ENCODE measurements at regions not wholly inside any gene's neighbourhood (a gene's known extent, or its start where the extent isn't known, plus 50 kb on each side); places are given as distances from the start of the nearest gene placed in this dataset.

DNA sequence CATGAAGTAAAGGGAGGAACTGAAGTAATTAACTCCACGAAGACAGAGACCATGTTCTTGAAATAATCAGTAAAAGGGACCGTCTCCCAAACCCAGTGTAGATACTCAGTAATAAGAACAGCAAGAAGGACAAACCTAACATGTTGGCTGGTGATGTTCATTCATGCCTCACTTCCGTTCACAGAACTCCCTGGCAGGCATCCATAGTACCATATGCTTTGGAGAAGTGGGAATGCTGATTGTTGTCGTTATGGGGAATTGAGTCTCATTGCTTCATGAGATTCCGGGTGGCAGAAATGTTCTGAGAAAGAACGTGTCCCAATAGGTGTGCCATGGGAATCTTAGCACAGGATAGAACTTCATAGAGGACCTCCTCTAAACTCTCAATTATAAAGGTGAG is 452.3 kb downstream of the ZSWIM6 start:
- peak; percentile 66 for DNase-seq (ENCODE audit: low spot score)

DNA sequence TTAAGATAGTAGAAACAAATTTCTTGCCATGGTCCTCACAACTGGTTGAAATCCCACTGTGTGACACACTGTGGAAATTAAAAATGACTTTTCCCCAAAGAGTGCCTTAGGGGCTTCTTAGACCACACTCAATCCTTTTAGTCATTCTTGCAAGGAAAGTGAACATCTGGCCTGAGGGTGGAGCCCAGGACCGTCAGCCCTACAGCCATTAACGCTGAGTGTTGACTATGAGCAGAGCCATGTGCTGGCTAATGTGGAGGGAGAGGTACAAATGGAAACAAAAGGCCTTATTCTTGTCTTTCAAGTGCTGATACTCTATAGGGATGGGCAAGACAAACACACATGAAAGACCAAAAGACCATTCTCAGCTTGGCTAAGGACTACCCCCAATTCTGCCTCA is 456.5 kb downstream of the ZSWIM6 start:
- DNase-seq (ENCODE audit: low spot score) = no peak

DNA sequence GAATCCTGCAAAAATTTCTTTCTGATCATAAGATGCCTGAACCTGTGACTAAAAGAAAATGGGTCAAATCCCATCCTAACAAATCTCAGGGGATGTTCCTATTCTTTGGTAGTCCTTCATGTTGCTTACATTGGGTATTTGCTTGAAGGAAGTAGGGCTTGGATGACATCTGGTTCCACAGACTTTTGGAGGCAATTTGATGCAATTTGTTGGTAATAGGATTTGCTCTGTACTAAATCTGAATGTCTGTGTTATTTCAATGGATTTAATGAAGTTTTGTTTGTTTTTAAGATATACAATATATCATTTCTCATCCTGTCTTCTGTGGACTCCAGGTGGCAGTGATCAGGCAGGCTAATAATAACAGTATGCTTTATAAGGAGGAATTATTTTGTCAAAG is 457.9 kb downstream of the ZSWIM6 start:
- DNase-seq (ENCODE audit: low spot score) = no peak

DNA sequence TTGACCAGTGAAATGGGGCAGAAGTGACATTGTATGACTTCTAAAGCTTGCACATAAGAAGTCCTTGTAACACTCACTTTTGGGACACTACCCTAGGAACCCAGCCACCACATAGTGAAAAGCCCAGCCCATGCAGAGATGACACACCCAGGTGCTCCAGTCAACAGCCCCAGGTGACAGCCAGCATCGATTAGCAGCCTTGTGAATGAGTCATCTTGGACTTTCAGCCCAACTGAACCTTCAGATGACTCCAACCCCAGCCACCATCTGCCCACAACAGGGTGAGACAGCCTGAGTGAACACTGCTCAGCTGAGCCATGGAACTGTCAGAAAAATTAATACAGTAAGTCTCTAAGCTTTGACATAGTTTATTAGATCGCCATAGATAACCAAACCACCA is 458.6 kb downstream of the ZSWIM6 start:
- DNase-seq (ENCODE audit: low spot score) = no peak

DNA sequence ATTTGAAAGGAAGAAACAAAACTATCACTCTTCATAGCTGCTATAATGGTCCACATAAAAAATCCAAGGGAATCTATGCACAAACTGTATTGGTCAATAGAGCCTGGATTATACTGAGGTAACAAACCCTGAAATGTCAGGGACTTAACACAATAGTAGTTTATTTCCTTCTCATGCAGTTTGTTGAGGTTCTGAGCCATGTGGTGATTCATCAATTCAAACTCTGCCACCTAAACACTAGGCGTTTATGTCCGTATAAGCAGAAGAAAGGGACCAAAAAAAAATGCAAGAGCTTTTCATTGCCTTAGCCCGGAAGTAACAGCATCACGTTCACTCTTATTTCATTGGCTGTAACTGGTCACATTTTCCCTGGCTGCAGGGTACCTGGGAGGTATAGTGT is 464.7 kb downstream of the ZSWIM6 start:
- no peak for DNase-seq (ENCODE audit: low spot score)

DNA sequence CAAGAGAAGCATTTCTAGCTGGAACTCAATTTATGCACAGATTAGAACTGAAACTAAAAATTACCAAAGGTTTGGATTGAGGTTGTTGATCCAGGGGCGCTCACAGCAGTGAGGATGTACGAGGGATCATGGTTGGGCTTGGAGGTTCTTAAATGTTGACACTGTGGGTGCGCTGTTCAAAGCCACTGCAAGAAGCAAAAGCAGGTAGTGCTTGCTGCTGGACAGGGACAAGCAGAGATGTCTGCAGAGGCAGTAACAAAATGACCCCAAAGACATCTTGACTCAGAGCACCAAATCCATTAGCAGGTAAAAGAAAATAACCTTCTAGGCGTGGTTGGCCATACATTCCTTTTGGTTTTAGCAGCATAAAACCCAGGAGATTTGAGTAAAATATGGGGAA is 468.4 kb downstream of the ZSWIM6 start:
- no peak for DNase-seq (ENCODE audit: low spot score)

DNA sequence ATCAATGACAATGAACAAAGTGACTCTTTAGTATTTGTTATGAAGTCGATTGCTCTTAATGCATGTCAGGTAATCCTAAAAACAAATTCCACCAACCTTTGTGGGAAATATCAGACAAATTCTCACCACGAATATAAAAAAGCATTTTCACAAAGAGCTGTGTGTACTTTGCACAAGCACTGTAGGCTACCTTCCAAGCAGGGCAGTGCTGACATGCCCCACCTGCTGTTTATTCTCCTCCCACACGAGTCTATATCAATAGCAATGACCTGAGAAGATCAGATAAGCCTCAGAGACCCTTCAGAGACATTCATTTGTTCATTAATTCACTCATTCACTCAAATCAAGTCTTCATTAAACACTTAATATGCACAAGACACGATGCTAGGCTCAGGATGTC is 469.1 kb downstream of the ZSWIM6 start:
- no peak for DNase-seq (ENCODE audit: low spot score)

DNA sequence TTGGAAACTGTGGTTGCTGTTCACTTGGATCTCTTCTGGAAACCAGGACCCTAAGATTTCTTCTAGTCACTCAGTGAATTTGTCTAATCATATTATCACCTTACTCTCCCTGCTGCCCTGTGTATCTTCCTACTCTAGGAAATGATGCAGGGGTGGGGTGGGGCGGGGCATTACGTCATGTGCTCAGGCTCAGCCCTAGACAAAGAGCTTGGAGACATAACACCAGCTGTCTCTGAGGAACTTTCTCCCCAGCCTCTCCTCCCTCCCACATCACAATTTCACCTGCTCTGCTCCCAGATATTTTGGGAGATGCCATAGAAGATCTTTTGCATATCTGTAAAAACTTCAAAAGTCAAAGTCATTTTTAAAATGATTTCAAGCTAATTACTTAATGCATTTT is 470.4 kb downstream of the ZSWIM6 start:
- no peak for DNase-seq (ENCODE audit: low spot score)

DNA sequence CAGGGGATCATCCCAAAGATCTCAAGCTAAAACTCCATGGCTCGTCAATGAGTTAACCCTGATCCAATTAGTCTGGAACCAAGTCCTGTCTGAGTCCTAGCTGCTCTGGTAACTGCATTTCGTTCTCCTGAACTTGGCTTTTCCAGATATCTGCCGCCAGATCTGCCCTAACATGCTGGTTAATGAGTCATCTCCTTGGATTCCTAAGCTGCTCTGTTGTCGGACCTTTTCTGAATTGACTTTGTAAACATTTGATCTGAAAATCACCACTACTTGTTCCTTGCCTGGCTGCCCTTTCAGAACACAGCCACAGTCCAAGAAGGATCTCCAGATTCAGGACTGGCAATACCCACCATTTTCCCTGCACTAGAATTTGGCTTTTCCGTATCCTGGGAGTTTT is 473.0 kb downstream of the ZSWIM6 start:
- DNase-seq (ENCODE audit: low spot score) = no peak

DNA sequence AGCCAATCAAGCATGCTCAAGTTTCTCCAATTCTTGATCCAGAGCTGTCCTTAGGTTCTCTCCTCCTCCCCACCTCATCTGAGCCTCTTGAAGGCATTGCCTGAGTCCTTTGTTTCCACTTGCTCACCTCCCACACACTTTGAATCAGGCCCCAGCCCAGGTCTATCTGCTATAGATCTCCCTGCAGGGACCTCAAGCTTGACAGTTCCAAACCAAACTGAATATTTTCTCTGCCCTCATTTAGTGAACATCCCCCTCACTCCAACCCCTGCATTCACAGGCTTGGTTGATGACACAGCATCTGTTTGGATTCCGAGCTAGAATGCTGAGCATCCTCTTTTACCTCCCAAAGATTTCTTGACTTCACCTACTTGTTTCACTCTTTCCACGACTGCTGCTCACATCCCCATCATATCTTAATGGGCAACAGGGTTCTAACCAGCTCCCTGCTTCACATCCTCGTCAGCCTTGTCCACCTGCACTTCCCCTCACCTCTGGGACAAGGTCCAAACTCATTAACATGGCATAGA is 474.5 kb downstream of the ZSWIM6 start:
- DNase-seq (ENCODE audit: low spot score) = no peak

DNA sequence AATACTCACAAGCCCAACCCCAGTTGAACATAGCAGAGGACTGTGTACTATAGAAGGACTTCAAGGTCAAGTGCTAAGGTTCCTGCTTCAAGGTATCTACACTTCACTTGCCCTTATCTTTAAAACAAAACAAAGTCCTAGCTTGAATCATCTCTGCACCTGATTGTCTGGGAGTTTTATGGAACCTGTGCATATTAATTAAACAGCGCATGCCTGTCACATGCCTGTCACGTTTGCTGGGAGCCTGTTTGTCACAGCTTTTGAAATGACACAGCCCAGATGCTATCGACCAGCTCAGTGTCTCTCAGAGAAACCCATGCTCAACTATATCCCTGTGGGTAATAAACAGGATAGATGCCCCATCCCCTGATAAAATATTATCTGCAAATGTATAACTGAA is 476.0 kb downstream of the ZSWIM6 start:
- no peak for DNase-seq (ENCODE audit: low spot score)

DNA sequence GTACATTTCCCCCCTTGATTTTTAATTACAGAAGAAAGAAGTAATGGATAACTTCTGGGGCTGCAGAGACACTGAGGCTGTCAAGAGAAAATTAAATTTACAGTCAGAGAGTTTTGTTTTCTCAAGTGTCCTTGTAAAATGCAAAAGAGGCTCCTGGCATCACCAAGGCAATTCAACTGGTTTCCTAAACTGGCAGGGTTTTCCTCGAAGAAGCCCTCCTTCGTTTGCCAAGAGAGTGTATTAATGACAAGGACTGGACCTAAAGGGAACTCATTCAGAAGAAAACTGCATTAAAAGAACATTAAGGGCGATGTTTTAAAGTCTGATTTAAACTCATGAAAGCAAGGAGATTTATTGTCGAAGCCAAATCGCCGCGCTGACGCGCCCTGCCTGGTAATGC is 476.9 kb downstream of the ZSWIM6 start:
- DNase-seq (ENCODE audit: low spot score) = no peak

DNA sequence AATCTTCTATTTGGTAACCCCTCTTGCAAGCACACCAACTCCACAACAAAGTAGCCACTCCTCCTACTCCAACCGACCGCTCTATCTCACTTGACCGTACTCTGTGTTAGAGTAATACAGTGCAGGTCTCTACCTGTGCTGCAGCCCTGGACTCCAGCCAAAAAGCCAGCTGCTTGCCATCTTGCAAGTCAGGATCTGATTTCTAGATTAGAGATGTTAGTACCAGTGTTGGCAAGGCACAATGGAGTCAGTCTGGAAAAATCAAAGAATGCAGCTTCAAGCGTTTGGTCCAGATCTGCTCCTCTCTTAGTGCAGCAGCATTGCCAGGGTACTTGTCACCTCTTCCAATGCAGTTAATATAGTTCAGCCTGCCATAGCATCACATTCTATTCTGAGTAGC is 477.6 kb downstream of the ZSWIM6 start:
- DNase-seq (ENCODE audit: low spot score) = peak; percentile 40

DNA sequence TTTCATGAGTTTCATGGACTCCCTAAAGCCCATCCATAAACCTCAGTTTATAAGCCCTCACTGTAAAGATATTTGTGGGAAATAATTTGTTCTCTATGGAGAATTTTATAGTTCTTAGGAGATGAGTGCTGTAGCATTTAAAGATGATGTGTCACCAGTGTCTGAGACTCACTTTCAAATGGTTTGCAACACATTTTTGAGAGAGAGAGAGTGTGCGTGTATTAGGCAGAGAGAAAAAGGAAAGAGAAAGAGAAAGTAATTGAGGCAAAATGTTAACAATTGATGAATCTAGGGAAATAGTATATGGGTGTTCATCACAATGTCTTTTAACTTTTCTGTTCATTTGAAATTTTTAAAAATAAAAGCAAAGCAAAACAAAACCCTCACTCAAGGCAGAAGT is 479.0 kb downstream of the ZSWIM6 start:
- DNase-seq (ENCODE audit: low spot score) = no peak

DNA sequence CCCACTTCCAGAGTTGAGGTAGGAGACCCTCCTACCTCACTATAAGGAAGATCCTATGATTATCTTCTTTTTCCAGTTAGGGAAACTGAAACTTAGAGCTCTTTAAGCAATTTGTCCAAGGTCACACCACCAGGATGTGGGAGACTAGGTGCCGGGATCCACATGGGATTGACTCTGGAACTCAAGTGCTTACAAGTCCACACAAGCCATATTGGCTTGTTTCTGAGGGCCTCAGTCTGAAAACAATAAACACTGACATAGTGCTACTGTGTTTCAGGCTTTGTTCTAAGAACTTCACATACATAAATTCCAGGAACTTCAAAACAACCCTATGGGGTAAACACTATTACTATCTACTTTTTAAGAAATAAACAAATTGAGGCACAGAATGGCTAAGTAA is 481.3 kb downstream of the ZSWIM6 start:
- DNase-seq (ENCODE audit: low spot score) = no peak

DNA sequence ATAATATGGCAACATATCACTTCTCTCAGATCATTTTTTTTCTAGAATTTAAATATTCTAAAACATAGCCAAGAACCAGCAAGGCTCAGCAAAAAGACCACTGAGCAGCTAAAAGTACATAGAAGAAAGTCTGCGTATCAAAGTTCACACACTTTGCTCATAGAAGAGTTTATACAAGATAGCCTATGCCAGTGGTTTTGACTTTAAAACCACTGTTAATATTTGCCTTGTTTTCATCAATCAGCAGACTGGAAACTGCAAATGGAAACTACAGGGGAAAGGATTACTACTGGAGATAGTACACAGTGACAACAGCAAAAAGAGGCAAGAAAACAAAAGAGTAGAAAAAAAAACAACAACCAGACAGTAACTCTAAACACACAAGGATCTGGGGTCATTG is 483.3 kb downstream of the ZSWIM6 start:
- DNase-seq (ENCODE audit: low spot score) = no peak

DNA sequence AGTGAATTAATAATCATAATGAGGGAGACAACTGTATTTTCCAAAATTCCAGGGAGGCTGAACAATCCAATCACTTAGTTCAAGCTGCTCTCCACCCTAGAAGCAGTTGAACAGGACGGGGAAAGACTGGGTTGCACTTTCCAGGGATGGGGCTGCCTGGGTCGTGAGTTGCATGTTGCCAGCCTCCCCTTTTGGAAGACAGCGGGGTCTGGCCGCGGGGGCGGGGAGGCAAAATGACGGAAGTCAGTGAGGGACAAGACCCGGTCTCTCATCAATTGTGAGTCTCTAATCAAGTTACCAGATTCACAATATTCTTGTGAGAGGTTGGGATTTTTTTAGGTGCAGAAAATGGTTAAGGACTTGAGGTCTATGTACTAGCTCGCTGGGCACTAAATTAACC is 484.1 kb downstream of the ZSWIM6 start:
- DNase-seq (ENCODE audit: low spot score) = no peak

DNA sequence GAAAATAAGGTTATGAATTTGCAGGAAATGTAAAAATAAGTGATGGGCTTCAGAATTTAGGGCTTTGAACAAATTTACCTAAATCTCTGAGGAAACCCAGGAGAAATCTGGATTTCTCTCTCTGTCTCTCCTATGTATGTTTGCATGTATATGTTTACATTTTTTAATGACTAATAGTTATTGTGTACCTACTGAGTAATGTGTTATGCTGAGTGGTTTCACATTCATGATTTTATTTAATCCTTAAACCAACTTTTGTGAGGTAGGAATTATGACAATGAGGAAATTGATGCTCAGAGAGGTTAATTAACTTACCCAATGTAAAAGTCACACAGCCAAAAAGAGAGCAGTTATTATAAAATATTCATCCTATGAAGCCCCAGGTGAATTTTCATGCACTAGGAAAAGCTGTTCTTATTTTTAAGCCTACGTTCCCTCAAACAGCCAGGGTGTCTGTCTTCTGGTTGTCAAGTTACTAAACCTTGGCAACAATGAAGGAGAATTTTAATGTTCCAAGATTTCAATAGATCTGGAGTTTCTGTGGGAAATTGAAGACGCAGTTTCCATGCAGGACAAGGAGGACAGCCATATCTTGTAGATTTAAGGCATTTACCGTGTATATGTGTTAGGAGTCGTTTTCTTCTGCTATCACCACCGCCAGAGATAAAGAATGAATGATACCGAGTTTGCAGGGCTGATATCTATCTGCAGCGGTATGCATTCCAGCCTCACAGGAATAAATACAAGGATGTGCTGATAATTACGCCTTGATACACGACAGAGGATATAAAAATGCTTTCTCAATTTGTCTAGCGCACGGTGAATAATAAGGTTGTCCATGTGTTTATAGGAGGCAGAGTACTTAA is 484.8 kb downstream of the ZSWIM6 start:
- DNase-seq (ENCODE audit: low spot score) = no peak

DNA sequence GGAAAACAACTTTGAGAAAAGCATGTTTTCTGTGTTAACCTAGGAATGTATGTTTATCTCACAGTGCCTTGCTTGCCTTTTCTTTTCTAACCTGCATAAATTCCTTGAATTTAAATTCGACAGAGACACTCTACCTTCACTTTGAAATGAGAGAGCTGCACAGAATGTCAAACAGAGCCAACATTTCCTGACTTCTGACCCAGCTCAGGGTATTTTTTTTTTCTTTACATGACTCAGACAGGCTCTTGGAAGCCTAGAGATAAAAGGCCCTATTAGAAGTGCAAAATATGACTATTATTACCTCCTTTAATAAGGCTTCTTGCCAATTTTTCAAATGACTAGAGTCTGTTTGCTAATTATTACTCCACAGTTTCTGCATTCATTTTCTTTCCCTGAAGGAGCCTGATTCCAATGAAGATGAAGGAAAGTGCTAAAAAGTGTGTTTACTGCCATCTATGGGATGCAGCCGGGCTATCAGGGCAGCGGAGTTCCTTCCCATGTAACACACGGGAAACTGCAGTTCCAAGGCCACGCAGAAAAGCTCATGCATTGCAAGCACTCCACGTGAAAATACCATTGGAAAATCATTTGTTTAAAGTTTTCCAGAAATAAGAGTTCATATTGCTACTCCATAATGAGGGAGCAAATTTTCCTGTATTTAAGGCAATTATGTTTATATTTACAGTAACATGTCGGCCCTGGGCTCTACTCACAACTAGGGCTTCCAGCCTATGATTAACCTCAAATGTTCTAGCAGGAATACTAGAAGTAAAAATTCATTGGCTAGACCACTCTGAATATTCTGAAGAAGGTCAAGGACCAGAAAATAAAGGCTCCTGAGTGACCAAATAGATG is 485.6 kb downstream of the ZSWIM6 start:
- DNase-seq (ENCODE audit: low spot score) = peak; percentile 88

DNA sequence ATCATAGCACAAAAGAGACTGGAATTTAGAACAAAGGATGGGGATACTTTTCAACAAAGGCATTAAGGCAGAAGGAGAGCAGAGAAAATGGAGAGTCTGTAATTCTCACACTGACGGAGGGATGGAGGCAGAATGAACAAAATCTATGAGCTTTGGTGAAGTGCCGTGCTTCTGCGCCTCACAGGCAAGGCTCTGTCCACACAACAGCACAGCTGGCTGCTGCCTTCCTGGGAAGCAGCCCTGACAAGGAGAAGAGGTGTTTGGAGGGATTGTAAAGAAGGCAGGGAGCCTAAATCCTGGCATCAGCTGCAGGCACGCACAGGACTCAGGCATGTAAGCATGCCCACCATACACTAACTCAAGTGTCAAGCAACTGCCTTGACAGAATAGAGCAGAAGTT is 485.2 kb upstream of the KIF2A start:
- DNase-seq (ENCODE audit: low spot score) = no peak

DNA sequence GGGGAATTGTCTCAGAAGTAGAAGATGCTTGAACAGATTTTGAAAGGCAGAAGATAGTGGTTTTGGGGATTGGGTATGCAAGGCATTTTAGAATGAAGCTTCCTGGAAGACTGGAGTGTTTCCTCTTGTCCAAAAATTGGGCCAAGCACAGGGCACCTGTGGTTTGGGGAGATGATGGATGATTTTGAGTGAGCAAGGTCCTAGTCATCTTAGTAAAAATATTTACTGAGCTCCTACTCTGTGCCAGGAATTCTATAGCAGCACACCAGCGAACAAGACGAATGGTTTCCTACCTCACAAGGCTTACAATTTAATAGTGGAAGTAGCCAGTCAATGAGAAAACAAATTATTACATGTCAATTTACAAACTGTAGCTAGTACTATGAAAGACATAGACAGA is 484.4 kb upstream of the KIF2A start:
- DNase-seq (ENCODE audit: low spot score) = no peak

DNA sequence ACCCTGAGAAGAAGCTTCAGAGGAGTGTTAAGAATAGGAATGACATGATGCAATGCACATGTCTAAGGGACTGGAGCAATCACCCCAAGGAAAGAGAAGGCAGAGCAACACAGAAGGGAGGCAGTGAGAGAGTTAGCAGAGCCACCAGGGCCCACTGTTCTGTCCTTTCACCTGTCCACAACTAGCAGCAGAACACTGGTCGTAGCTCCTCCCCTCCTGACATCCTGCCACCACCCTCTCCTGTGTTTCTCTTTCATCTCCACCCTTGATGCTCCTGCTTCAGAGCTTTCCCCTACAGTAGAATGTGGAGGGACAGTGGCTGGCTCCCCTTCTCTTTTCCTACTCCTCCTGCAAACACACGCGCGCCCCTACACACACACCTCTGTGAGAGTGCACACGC is 483.4 kb upstream of the KIF2A start:
- DNase-seq (ENCODE audit: low spot score) = no peak

DNA sequence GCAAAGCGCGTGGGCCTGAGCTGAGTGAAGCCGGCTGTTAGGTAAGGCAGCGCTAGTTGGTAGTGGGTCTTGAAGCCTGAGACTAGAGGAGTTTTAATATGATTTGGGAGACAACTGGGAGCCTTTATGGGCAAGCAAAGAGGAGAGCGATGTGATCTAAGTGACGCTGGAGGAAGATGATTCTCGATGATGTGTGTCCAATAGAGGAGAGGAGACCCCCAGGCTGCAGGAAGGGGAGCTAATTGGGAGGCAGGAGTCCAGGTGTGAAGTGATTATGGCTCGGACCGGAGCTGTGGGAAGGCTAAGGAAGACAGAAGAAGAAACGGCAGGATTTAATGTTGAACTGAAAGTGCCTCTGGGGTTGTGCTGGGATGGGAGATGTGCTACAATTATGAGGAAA is 482.9 kb upstream of the KIF2A start:
- DNase-seq (ENCODE audit: low spot score) = no peak
